ENCODE measurements at regions not wholly inside any gene's neighbourhood (a gene's known extent, or its start where the extent isn't known, plus 50 kb on each side); places are given as distances from the start of the nearest gene placed in this dataset.

DNA sequence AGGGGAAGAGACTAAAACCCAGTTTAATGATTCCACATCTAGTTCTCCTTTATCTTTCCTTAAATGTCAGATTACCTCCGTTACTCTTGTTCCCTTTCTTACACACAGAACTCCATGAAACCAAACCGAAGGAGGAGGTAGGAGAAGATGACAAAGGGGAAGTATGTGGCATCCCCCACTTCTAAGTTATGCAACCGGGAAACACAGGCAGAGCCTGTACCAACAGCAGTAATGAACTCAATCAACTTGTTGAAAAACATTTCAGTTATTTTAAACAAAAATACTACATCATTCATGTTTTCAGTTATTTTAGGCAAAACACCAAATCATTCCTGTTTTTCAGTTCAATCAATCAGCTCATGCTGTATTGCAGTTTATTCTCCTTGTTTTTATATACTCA lies 101.8 kb downstream of the PCSK1 start:
- TF ChIP-seq, protein P1, sequence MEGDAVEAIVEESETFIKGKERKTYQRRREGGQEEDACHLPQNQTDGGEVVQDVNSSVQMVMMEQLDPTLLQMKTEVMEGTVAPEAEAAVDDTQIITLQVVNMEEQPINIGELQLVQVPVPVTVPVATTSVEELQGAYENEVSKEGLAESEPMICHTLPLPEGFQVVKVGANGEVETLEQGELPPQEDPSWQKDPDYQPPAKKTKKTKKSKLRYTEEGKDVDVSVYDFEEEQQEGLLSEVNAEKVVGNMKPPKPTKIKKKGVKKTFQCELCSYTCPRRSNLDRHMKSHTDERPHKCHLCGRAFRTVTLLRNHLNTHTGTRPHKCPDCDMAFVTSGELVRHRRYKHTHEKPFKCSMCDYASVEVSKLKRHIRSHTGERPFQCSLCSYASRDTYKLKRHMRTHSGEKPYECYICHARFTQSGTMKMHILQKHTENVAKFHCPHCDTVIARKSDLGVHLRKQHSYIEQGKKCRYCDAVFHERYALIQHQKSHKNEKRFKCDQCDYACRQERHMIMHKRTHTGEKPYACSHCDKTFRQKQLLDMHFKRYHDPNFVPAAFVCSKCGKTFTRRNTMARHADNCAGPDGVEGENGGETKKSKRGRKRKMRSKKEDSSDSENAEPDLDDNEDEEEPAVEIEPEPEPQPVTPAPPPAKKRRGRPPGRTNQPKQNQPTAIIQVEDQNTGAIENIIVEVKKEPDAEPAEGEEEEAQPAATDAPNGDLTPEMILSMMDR (IDR thresholded peaks at IDR 0.05; ENCODE audit: insufficient read depth, low read length, missing control alignments) = no peak
- DNase-seq (ENCODE audit: low read depth, low spot score) = no peak
- ChIA-PET CTCF (no interaction called here), POLR2A (no interaction called here)
- H3K4me3 ChIP-seq (ENCODE audit: low read depth, low read length) = no peak overlapping the region

DNA sequence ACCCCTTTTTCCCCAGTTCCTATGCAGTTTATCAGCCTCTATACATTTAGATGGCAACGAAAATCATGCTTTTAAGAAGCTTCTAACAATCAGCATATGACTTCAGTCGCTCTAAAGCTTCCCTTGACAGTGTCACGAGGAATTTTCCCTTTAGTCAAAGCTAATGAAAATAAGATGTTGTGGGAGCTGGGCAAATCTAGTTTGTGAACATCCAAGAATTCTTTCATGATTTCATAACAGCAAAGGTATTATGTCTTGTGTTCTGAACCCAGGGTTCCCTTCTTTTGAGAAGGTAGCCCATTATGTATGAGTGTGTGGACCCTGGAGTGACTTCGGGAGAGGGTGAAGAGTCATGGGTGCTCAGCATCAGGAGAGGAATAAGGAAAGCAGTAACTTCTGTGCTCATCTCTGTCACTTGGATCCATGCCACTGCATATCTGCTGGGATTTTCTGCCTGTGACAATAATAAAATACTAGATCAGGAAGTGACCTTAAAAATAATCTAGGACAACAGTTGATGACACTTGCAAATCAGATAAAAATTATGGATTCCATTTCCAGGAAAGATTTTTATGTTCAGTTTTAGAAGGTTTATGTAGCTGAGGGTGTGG lies 102.4 kb downstream of the PCSK1 start:
- H3K4me3 ChIP-seq (ENCODE audit: low read depth, low read length) = no peak overlapping the region
- DNase-seq (ENCODE audit: low read depth, low spot score) = no peak
- ChIA-PET POLR2A (no interaction called here), CTCF (no interaction called here)
- TF ChIP-seq, protein P1 (IDR thresholded peaks at IDR 0.05; ENCODE audit: insufficient read depth, low read length, missing control alignments) = no peak

DNA sequence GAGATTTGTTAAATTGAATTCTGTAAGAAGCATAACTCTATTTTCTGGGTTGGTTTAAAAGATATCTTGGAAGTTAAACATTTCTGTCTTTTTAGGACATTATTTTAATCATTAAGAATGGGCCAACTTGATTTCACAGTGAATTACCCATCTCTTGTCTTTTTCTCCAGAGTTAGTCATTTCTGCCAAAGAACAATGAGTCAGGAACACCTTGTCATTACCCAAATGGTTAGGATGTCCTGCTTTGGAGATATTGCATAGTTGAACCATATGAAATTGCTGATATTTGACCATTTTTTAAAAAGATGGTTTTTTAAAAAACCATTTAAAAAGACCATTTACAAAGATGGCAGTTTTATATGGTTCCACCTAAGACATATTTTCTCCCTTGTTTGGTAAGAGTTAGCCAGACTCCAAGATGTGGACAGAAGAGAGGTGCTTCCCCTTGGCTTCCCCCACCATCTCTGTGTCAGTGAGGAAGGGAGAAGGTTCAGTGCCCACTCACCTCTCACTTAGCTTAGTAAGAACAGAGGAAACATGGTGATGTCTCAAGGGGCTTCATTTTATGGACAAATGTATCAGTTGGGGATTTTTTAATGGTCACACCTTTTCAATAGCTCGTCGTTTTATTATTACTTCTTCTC lies 103.0 kb downstream of the PCSK1 start:
- H3K4me3 ChIP-seq (ENCODE audit: low read depth, low read length) = no peak overlapping the region
- ChIA-PET POLR2A (no interaction called here), CTCF (interaction anchor here (1.2 kb wide), 1 partner anchor 270 kb away, joined by 4 read pairs; no protein-coding TSS in a partner anchor)
- no peak for DNase-seq (ENCODE audit: low read depth, low spot score)
- TF ChIP-seq, protein P1 (IDR thresholded peaks at IDR 0.05; ENCODE audit: insufficient read depth, low read length, missing control alignments) = no peak

DNA sequence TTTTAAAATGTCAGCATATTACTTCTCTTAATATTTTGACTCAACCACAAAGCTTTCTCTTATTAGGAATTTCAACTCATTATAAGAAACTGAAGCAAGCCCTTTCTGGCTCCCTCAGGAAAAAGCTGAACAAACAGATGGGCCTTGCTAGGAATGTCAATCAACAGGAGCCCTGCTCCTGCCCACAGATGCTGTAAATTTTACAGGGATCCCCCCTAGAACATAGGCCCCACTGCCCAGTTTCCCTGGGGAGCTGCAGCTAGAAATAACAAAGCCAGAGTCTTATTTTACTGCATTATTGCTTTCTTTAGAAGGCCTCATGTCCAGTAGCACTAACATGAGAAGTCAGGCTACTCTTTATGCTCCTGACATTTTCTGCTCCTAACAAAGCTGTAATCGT lies 103.8 kb downstream of the PCSK1 start:
- ChIA-PET CTCF (interaction anchor here (1.0 to 1.6 kb wide), 6 partner anchors 8 to 472 kb away, joined by 3 to 5 read pairs (median 4); partner anchors contain the start of gene ELL2), POLR2A (no interaction called here)
- TF ChIP-seq, protein P1 (IDR thresholded peaks at IDR 0.05; ENCODE audit: insufficient read depth, low read length, missing control alignments) = no peak
- no peak overlapping the region for H3K4me3 ChIP-seq (ENCODE audit: low read depth, low read length)
- DNase-seq (ENCODE audit: low read depth, low spot score) = no peak

DNA sequence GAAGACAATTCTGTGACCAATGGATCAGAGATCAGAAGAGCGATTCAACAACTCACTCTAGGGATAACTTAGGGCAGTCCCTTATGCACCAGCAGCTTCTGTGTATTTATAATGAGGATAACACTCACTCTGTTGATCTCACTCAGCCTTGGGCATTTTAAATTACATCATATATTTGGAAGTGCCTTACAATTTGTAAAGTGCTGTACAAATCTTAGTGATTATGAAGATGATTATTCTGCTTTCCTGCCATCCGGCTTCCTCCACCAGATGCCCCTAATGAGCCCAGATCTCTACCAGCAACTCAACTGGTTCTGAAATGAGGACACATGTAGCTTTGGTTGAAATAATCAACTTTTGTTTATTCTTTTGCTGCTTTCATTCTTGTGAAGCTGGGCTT lies 105.3 kb downstream of the PCSK1 start:
- H3K4me3 ChIP-seq (ENCODE audit: low read depth, low read length) = no peak overlapping the region
- ChIA-PET POLR2A (no interaction called here), CTCF (interaction anchor here (1.0 to 2.3 kb wide), 6 partner anchors 8 to 111 kb away, joined by 3 to 13 read pairs (median 4); no protein-coding TSS in a partner anchor)
- no peak for DNase-seq (ENCODE audit: low read depth, low spot score)
- TF ChIP-seq, protein P1 (IDR thresholded peaks at IDR 0.05; ENCODE audit: insufficient read depth, low read length, missing control alignments) = no peak

DNA sequence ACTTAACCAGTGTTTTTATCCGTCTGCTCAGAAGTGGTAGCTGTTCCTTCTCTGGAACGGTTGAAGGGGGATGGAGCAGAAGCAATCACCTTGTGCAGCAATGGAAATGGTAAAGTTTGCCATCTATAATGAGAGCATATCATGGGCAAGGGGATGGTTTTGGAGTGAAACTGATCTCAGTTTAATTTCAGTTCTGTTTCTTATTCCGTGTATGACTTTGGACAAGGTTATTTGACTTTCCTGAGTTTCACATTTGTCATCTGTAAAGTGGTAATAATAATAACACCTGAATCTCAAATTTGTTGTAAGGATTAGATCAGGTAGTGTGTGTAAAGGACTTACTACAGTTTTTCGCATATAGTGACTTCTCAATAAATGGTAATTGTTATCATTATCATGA lies 106.1 kb downstream of the PCSK1 start:
- CTCF ChIA-PET = interaction anchor here (2.3 kb wide), 1 partner anchor 9 kb away, joined by 13 read pairs; no protein-coding TSS in a partner anchor
- no peak overlapping the region for H3K4me3 ChIP-seq (ENCODE audit: low read depth, low read length)
- TF ChIP-seq, protein P1 (IDR thresholded peaks at IDR 0.05; ENCODE audit: insufficient read depth, low read length, missing control alignments) = no peak
- DNase-seq (ENCODE audit: low read depth, low spot score) = no peak
- POLR2A ChIA-PET = no interaction called here

Data from AG04449 (cell line).